Endothelial cell of umbilical vein (primary cell): ENCODE measurements at regions not wholly inside any gene's neighbourhood (a gene's known extent, or its start where the extent isn't known, plus 50 kb on each side); places are given as distances from the start of the nearest gene placed in this dataset.

Source experiments
- BruUV-seq: library from RNA; stranded (reverse); fragments of 400-500 nt; replicated peaks from 2 replicates; lab custom pipeline; 2021; lab: Mats Ljungman, UMichigan
- CTCF ChIA-PET: fragments of 300-600, 350-600 bp; sonication (Branson Sonifier 250); formaldehyde crosslinking; loops from one replicate; lab custom pipeline; 2021; ENCODE audit warnings: antibody characterized with exemption, inconsistent platforms; lab: Charles Lee
- POLR2A ChIA-PET: fragments of 300-600, 350-600 bp; sonication (Branson Sonifier 250); formaldehyde crosslinking; loops from one replicate; lab custom pipeline; 2021; ENCODE audit warnings: antibody characterized with exemption, inconsistent platforms; lab: Charles Lee
- DNase-seq: peaks from one replicate; pipeline ENCODE4 v3.0.0-alpha.2; 2011; ENCODE audit warnings: low read depth, low spot score
- FAIRE-seq: peaks from 2 replicates; lab custom pipeline; 2011; peaks lifted over from hg19 to GRCh38; lab: Jason Lieb, UNC
- H2AFZ ChIP-seq: 2 replicates; pipeline ENCODE4 v1.6.0; 2012; ENCODE audit warnings: low read depth, low read length, control low read depth, inconsistent platforms
- H3K27ac ChIP-seq: 2 replicates; pipeline ENCODE4 v1.5.1; 2011; ENCODE audit warnings: low read depth, mild to moderate bottlenecking, control low read depth, low read length, moderate library complexity; ENCODE audit not compliant: insufficient read depth
- H3K27me3 ChIP-seq, 2 experiments: 2 replicates each; pipeline versions ENCODE4 v1.6.0 to v1.6.1; 2011; ENCODE audit warnings: low read length in 2 of 2, mixed read lengths in 1 of 2; ENCODE audit not compliant: control insufficient read depth in 2 of 2, insufficient read depth in 2 of 2
- H3K36me3 ChIP-seq, 2 experiments: 2 replicates in 1 of 2; 3 replicates in 1 of 2; pipeline ENCODE4 v1.5.1; 2011; ENCODE audit warnings: low read length in 2 of 2, mild to moderate bottlenecking in 1 of 2, moderate library complexity in 1 of 2; ENCODE audit not compliant: control insufficient read depth in 2 of 2, insufficient read depth in 2 of 2; ENCODE audit errors: extremely low read depth in 1 of 2
- H3K4me1 ChIP-seq: 3 replicates; pipeline ENCODE4 v1.5.1; 2011; ENCODE audit warnings: mild to moderate bottlenecking, low read length; ENCODE audit not compliant: control insufficient read depth, insufficient read depth; ENCODE audit errors: extremely low read depth
- H3K4me2 ChIP-seq: 2 replicates; pipeline ENCODE4 v1.6.1; 2011; ENCODE audit warnings: low read length, control low read depth, mixed read lengths; ENCODE audit not compliant: insufficient read depth
- H3K4me3 ChIP-seq, 3 experiments: fragments of 200-600 bp in 1 of 3; sonication (generic), shearing (Covaris generic) in 1 of 3; replicated peaks in 1 of 3; 2 replicates each; pipeline ENCODE4 v1.5.1; 2011 to 2016; ENCODE audit warnings: control low read depth in 3 of 3, low read length in 3 of 3, mild to moderate bottlenecking in 2 of 3, inconsistent platforms in 1 of 3, low read depth in 1 of 3, moderate library complexity in 1 of 3; ENCODE audit not compliant: insufficient read depth in 1 of 3
- H3K79me2 ChIP-seq: 2 replicates; pipeline ENCODE4 v1.6.0; 2012; ENCODE audit warnings: low read length, inconsistent platforms; ENCODE audit not compliant: control insufficient read depth, insufficient read depth
- H3K9ac ChIP-seq: replicated peaks from 2 replicates; pipeline ENCODE3; 2011; ENCODE audit warnings: low read length, control low read depth; ENCODE audit not compliant: insufficient read depth; ENCODE audit errors: extremely low read depth
- H3K9me1 ChIP-seq: replicated peaks from 3 replicates; pipeline ENCODE4 v1.6.0; 2011; ENCODE audit warnings: mild to moderate bottlenecking, low read length; ENCODE audit not compliant: control insufficient read depth, insufficient read depth; ENCODE audit errors: extremely low read depth
- H3K9me3 ChIP-seq: replicated peaks from 2 replicates; pipeline ENCODE4 v1.5.1; 2012; ENCODE audit warnings: low read length, inconsistent platforms; ENCODE audit not compliant: control insufficient read depth, insufficient read depth
- H4K20me1 ChIP-seq: replicated peaks from 2 replicates; pipeline ENCODE3; 2011; ENCODE audit warnings: mild to moderate bottlenecking, low read length; ENCODE audit not compliant: control insufficient read depth, insufficient read depth; ENCODE audit errors: extremely low read depth
- CTCF ChIP-seq, 2 donors: IDR thresholded peaks; 1 replicate in 1 of 2; 2 replicates in 1 of 2; pipeline ENCODE4 v1.5.1; 2011; ENCODE audit warnings: low read length in 2 of 2, mild to moderate bottlenecking in 2 of 2, moderate library complexity in 2 of 2, control low read depth in 1 of 2, inconsistent platforms in 1 of 2, low read depth in 1 of 2; ENCODE audit not compliant: insufficient read depth in 1 of 2; ENCODE audit errors: extremely low read depth in 1 of 2
- EZH2 ChIP-seq: IDR thresholded peaks from 2 replicates; pipeline ENCODE4 v1.6.1; 2012; ENCODE audit warnings: borderline replicate concordance, low read depth, mild to moderate bottlenecking, moderate library complexity, low read length, inconsistent platforms; ENCODE audit not compliant: severe bottlenecking
- FOS ChIP-seq: IDR thresholded peaks from 2 replicates; pipeline ENCODE4 v1.6.1; 2011; ENCODE audit warnings: mild to moderate bottlenecking, low read length, moderate library complexity, borderline replicate concordance; ENCODE audit not compliant: insufficient read depth
- GATA2 ChIP-seq: IDR thresholded peaks from 2 replicates; pipeline ENCODE4 v1.7.0; 2011; ENCODE audit warnings: low read depth, mild to moderate bottlenecking, moderate library complexity, mixed read lengths, low read length; ENCODE audit not compliant: insufficient read length, insufficient read depth
- JUN ChIP-seq: IDR thresholded peaks from 2 replicates; pipeline ENCODE4 v1.6.1; 2011; ENCODE audit warnings: borderline replicate concordance, low read depth; ENCODE audit not compliant: insufficient read length, insufficient read depth
- MAX ChIP-seq: IDR thresholded peaks from 2 replicates; pipeline ENCODE4 v1.6.1; 2011; ENCODE audit not compliant: insufficient read depth, insufficient read length
- MYC ChIP-seq: IDR thresholded peaks from one replicate; pipeline ENCODE4 v1.6.1; 2011; ENCODE audit warnings: mild to moderate bottlenecking, low read depth, low read length
- POLR2A ChIP-seq: IDR thresholded peaks from 2 replicates; pipeline ENCODE4 v1.6.1; 2012; ENCODE audit warnings: low read depth, mild to moderate bottlenecking, control low read depth, low read length
- POLR2AphosphoS5 ChIP-seq: IDR thresholded peaks from 2 replicates; pipeline ENCODE4 v1.6.1; 2012; ENCODE audit warnings: low read depth, mild to moderate bottlenecking, control low read depth, low read length, moderate library complexity; ENCODE audit not compliant: insufficient read depth
- dilution Hi-C: fragments of 300-500 bp; cut with MboI; formaldehyde crosslinking; loops from one replicate; pipeline ENCODE4 v1.15.0; 2019; ENCODE audit warnings: low sequenced_read_pairs; ENCODE audit not compliant: extremely low pct_ligation_motif_present
- intact Hi-C: fragments of 100-400 bp; cut with micrococcal nuclease; formaldehyde crosslinking; loops from one replicate; pipeline ENCODE4 v1.10.0; 2022

- Histone ChIP-seq H3K27ac (no peak overlapping the region), H3K4me2 (no peak overlapping the region), H3K79me2 (no peaks in the 10 kb centered on the region), H2AFZ (no peak overlapping the region), H3K9ac (no peak overlapping the region), H3K9me1 (no peaks in the 10 kb centered on the region), H3K4me3 (no peak overlapping the region), H3K9me3 (no peaks in the 10 kb centered on the region), H4K20me1 (no peaks in the 10 kb centered on the region), H3K4me1 (no peaks in the 10 kb centered on the region), H3K27me3 (no peaks in the 10 kb centered on the region), H3K36me3 (no peaks in the 10 kb centered on the region)
- intact Hi-C loops, result no loop called here
- POLR2A ChIA-PET, result no interaction called here
- TF ChIP-seq MAX (no peak), CTCF (IDR thresholded peaks at IDR 0.05; ENCODE audit: extremely low read depth in 1 of 2, insufficient read depth in 1 of 2, low read depth in 1 of 2, low read length in 2 of 2) (no peak), POLR2AphosphoS5 (no peak), FOS (no peak), GATA2 (no peak), MYC (no peak), JUN (no peak), EZH2 (no peak), POLR2A (no peak)
- BruUV-seq, result no TSS peak
- dilution Hi-C loops, result no loop called here
- CTCF ChIA-PET, result interaction anchor here (0.9 kb wide), 1 partner anchor 21 kb away, joined by 3 read pairs; no protein-coding TSS in a partner anchor
- DNase-seq (no peak), FAIRE-seq (no peak)
These were observed 247.8 kb upstream of the ALCAM start for GRCh38 chr3:105118905-105119304.
